ENCODE measurements at regions not wholly inside any gene's neighbourhood (a gene's known extent, or its start where the extent isn't known, plus 50 kb on each side); places are given as distances from the start of the nearest gene placed in this dataset.

DNA sequence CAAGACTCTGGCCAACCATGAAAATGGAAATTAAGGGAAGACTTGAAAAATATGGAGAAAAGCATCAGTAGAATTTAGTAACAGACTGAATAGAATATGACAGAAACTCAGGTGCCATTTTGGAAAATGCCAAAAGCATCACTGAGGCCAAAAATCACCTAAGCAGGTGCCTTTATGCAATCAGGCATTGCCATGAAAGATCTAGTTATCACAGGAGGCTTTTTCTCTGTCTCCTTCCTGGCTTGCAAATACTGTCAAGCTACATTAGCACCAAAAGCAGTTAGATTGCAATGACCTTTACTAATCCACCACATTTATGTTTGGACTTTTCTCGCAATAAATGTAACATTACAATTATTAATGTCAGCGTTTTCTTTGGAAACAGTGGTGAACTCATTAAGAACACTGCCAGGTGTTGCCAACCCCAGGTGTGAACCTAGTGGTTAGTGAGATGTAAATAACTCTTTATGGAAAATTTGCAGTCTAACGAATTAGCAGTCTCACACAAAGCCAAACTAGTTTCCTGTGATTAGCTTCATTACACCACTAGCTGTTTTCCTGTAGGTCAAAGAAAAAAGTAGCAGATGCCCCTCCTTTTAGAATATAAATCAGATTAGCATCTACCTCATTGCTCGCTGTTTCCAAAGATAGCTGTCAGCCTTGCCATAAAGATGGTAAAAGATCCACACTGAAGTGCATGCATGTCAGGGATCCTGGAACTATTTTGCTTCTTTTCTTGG, 1568.4 kb upstream of the TENM3 start:
- TF ChIP-seq, protein P1, sequence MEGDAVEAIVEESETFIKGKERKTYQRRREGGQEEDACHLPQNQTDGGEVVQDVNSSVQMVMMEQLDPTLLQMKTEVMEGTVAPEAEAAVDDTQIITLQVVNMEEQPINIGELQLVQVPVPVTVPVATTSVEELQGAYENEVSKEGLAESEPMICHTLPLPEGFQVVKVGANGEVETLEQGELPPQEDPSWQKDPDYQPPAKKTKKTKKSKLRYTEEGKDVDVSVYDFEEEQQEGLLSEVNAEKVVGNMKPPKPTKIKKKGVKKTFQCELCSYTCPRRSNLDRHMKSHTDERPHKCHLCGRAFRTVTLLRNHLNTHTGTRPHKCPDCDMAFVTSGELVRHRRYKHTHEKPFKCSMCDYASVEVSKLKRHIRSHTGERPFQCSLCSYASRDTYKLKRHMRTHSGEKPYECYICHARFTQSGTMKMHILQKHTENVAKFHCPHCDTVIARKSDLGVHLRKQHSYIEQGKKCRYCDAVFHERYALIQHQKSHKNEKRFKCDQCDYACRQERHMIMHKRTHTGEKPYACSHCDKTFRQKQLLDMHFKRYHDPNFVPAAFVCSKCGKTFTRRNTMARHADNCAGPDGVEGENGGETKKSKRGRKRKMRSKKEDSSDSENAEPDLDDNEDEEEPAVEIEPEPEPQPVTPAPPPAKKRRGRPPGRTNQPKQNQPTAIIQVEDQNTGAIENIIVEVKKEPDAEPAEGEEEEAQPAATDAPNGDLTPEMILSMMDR (IDR thresholded peaks at IDR 0.05; ENCODE audit: low read depth, low read length): no peak
- DNase-seq (ENCODE audit: extremely low read depth, low read depth): no peak

DNA sequence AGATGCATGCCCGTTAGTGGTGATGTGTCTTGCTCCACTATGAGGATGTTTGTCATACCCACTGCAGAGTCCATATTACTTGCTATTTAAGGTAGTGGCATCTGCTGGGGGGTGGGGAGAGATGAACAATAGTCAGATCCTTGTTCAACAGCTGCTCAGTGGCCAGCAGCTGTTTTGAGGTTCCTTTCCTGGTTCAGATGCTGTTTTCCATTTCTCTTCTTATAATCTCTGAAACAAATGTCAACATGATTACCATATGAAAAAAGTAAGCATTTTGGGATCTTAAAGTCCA, 1567.9 kb upstream of the TENM3 start:
- TF ChIP-seq, protein P1 (IDR thresholded peaks at IDR 0.05; ENCODE audit: low read depth, low read length): no peak
- no peak for DNase-seq (ENCODE audit: extremely low read depth, low read depth)

DNA sequence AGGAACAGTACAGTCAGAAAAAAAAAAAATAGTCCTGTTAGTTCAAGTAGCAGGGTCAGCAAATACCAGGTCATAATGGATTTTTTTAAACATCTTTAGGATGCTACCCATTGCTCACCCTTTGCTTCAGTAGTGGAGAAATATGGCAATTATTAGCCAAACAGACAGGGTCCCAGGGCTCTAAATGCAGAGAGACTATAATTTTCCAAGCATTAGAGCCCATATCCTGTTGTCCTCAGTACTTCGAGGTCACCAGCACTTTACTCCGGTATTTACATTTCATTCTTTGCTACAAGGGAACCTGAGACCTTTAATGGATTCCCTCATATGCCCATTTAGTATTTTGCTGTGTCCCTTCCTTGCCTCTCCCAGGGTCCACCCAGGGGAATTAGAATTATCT, 1562.9 kb upstream of the TENM3 start:
- TF ChIP-seq, protein P1 (IDR thresholded peaks at IDR 0.05; ENCODE audit: low read depth, low read length): no peak
- DNase-seq (ENCODE audit: extremely low read depth, low read depth): no peak

DNA sequence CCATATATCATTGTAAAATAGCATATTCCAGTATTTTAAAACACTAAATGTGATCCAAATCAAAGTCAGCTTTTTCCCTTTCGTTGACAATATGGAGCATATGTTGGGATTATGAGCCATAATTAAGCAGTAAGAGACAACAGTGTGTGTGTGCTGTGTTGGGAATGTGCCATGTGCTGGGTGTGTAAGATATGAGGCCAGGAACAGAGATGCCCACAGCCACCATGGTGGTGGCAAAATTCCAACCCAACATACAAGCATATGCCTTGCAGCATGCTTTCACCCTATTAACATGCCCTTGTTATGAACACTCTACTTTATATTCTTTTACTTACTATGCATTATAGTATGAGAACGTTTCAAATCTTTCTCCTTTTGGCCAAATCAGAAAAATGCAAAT, 1560.4 kb upstream of the TENM3 start:
- no peak for DNase-seq (ENCODE audit: extremely low read depth, low read depth)
- TF ChIP-seq, protein P1 (IDR thresholded peaks at IDR 0.05; ENCODE audit: low read depth, low read length): no peak

DNA sequence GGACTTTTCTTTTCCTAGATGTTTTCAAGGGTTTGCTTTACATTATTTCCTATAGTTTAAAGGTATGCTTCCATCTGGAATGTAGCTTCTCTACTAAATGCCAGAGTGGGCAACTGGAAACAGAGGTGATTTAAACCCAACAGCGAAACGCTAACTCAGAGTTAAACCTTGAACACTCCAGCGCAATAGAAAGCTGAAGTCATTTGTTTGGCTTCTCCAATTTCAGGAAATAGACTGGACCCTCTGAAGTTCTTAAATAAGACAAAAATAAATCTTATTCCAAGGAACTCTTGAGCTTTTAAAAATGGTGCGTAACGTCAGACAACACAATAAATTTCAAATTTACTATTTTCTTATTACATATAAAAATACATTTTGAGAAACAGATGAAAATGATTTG, 1560.0 kb upstream of the TENM3 start:
- DNase-seq (ENCODE audit: extremely low read depth, low read depth): no peak

DNA sequence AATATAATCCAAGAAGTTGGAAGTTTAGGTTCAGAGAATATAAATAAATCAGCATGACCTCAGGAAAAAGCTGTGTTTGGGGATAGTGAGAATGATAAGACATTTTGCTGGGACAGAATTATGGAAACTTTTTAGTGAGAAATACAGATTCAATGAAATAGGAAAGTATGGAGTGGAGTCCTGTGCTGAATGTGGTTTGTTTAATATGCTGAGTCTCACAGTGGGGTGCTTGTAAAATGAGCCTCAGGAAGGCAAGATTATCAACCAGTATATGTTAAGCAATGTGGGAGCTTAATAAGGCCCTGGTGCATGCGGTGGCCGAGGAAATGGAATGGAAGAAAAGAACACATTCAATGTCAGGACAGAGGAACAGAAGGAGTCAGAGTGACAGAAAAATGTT, 1554.7 kb upstream of the TENM3 start:
- TF ChIP-seq, protein P1 (IDR thresholded peaks at IDR 0.05; ENCODE audit: low read depth, low read length): no peak
- no peak for DNase-seq (ENCODE audit: extremely low read depth, low read depth)

More for the DNA sequence above, 1560.0 kb upstream of the TENM3 start:
- TF ChIP-seq, protein P1 (IDR thresholded peaks at IDR 0.05; ENCODE audit: low read depth, low read length): no peak

DNA sequence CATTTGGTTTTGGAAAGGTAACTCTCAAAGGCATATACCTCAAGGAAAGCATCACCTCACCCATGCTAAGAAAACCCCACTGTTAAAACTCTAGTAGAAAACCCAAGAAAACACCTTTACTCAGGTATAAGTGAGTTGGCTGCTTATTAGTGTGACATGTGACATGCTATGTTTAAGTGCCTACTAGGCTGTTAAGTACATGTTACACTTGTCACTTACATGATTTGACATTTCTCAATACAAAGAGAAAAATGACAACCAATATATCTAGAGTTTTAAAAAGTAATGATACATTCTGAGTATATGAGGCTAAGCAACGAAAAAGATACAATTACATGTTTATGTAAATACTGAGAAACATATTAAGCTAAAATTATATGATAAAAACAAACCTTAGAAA, 1548.3 kb upstream of the TENM3 start:
- DNase-seq (ENCODE audit: extremely low read depth, low read depth): no peak
- TF ChIP-seq, protein P1 (IDR thresholded peaks at IDR 0.05; ENCODE audit: low read depth, low read length): no peak
